ENCODE measurements at regions not wholly inside any gene's neighbourhood (a gene's known extent, or its start where the extent isn't known, plus 50 kb on each side); places are given as distances from the start of the nearest gene placed in this dataset.
"Not testable (repeated sequence)": the region's sequence is repeated elsewhere in the genome, so short reads cannot be mapped to it uniquely, and the experiment has no call there.

GRCh38 chr1:78715181-78715661 is 65.6 kb downstream of the IFI44 start:
- DNase-seq = no peak

- no peak for DNase-seq
Observed at GRCh38 chr1:78716186-78716585, 66.6 kb downstream of the IFI44 start.

- no peak for DNase-seq
Observed at GRCh38 chr1:78718566-78718965, 68.9 kb downstream of the IFI44 start.

GRCh38 chr1:78721136-78721535 is 71.5 kb downstream of the IFI44 start:
- no peak for DNase-seq

GRCh38 chr1:78722105-78722504 is 72.5 kb downstream of the IFI44 start:
- DNase-seq = no peak

GRCh38 chr1:78722521-78722920 is 72.9 kb downstream of the IFI44 start:
- DNase-seq = no peak

- no peak for DNase-seq
Observed at GRCh38 chr1:78722947-78723346, 73.3 kb downstream of the IFI44 start.

- no peak for DNase-seq
Observed at GRCh38 chr1:78726686-78727085, 77.1 kb downstream of the IFI44 start.

GRCh38 chr1:78728359-78728758 is 78.7 kb downstream of the IFI44 start:
- DNase-seq = no peak

- no peak for DNase-seq
Observed at GRCh38 chr1:78730054-78730453, 80.4 kb downstream of the IFI44 start.

- no peak for DNase-seq
Observed at GRCh38 chr1:78731674-78732073, 82.0 kb downstream of the IFI44 start.

GRCh38 chr1:78737241-78737640 is 87.6 kb downstream of the IFI44 start:
- no peak for DNase-seq

GRCh38 chr1:78743626-78744025 is 94.0 kb downstream of the IFI44 start:
- DNase-seq = no peak

- no peak for DNase-seq
Observed at GRCh38 chr1:78745111-78745510, 95.5 kb downstream of the IFI44 start.

- DNase-seq = not testable (repeated sequence)
Observed at GRCh38 chr1:78753679-78754078, 104.0 kb downstream of the IFI44 start.

GRCh38 chr1:78755986-78756385 is 106.4 kb downstream of the IFI44 start:
- DNase-seq = no peak

- no peak for DNase-seq
Observed at GRCh38 chr1:78758506-78758905, 108.9 kb downstream of the IFI44 start.

- no peak for DNase-seq
Observed at GRCh38 chr1:78759881-78760280, 110.2 kb downstream of the IFI44 start.

- no peak for DNase-seq
Observed at GRCh38 chr1:78760858-78761257, 111.2 kb downstream of the IFI44 start.

GRCh38 chr1:78762113-78762512 is 112.5 kb downstream of the IFI44 start:
- no peak for DNase-seq

GRCh38 chr1:78765489-78765888 is 115.9 kb downstream of the IFI44 start:
- DNase-seq = no peak

- no peak for DNase-seq
Observed at GRCh38 chr1:78779831-78780230, 130.2 kb downstream of the IFI44 start.

GRCh38 chr1:78787544-78787943 is 137.9 kb downstream of the IFI44 start:
- no peak for DNase-seq

- no peak for DNase-seq
Observed at GRCh38 chr1:78790174-78790573, 140.5 kb downstream of the IFI44 start.

- DNase-seq = no peak
Observed at GRCh38 chr1:78792756-78793155, 143.1 kb downstream of the IFI44 start.

All from inflammatory macrophage treated with lipopolysaccharide for 1 hour (primary cell).